ENCODE measurements at regions not wholly inside any gene's neighbourhood (a gene's known extent, or its start where the extent isn't known, plus 50 kb on each side); places are given as distances from the start of the nearest gene placed in this dataset.
"Not testable (repeated sequence)": the region's sequence is repeated elsewhere in the genome, so short reads cannot be mapped to it uniquely, and the experiment has no call there.

GRCh38 chr2:4049463-4049862, 346.1 kb downstream of the DCDC2C start:
- no peak for DNase-seq

- DNase-seq: no peak
Observed at GRCh38 chr2:4053769-4054493, 350.6 kb downstream of the DCDC2C start.

- no peak for DNase-seq
Observed at GRCh38 chr2:4066217-4066616, 362.8 kb downstream of the DCDC2C start.

GRCh38 chr2:4073026-4073569, 369.7 kb downstream of the DCDC2C start:
- no peak for DNase-seq

- DNase-seq: no peak
Observed at GRCh38 chr2:4077017-4077416, 373.6 kb downstream of the DCDC2C start.

- no peak for DNase-seq
Observed at GRCh38 chr2:4085186-4085585, 381.8 kb downstream of the DCDC2C start.

- DNase-seq: no peak
Observed at GRCh38 chr2:4090668-4091630, 387.6 kb downstream of the DCDC2C start.

GRCh38 chr2:4091869-4092268, 388.5 kb downstream of the DCDC2C start:
- no peak for DNase-seq

- no peak for DNase-seq
Observed at GRCh38 chr2:4094743-4095142, 391.4 kb downstream of the DCDC2C start.

GRCh38 chr2:4096978-4097766, 393.8 kb downstream of the DCDC2C start:
- peak; percentile 35 for DNase-seq

- peak; percentile 95 for DNase-seq
Observed at GRCh38 chr2:4098137-4098536, 394.8 kb downstream of the DCDC2C start.

- DNase-seq: no peak
Observed at GRCh38 chr2:4101936-4102335, 398.6 kb downstream of the DCDC2C start.

GRCh38 chr2:4107179-4107578, 403.8 kb downstream of the DCDC2C start:
- DNase-seq: no peak

GRCh38 chr2:4110273-4110672, 406.9 kb downstream of the DCDC2C start:
- no peak for DNase-seq

- not testable (repeated sequence) for DNase-seq
Observed at GRCh38 chr2:4115435-4115834, 412.1 kb downstream of the DCDC2C start.

GRCh38 chr2:4122726-4123125, 419.4 kb downstream of the DCDC2C start:
- no peak for DNase-seq

GRCh38 chr2:4130651-4131050, 427.3 kb downstream of the DCDC2C start:
- no peak for DNase-seq

GRCh38 chr2:4134551-4135550, 431.5 kb downstream of the DCDC2C start:
- no peak for DNase-seq

- DNase-seq: no peak
Observed at GRCh38 chr2:4135765-4136164, 432.4 kb downstream of the DCDC2C start.

GRCh38 chr2:4139316-4139715, 435.9 kb downstream of the DCDC2C start:
- no peak for DNase-seq

GRCh38 chr2:4139731-4140130, 436.4 kb downstream of the DCDC2C start:
- DNase-seq: no peak

All from NCI-H2171 treated with DMSO at 0.1 percent for 48 hours (cell line).